MG63 (cell line): ENCODE measurements at regions not wholly inside any gene's neighbourhood (a gene's known extent, or its start where the extent isn't known, plus 50 kb on each side); places are given as distances from the start of the nearest gene placed in this dataset.
A peak's percentile ranks its signal among the peaks of the same experiment; 100 is the strongest.
"Not testable (repeated sequence)": the region's sequence is repeated elsewhere in the genome, so short reads cannot be mapped to it uniquely, and the experiment has no call there.

Experiments used
- DNase-seq: peaks from one replicate; pipeline ENCODE4 v3.0.0-alpha.2; 2020
- H3K27me3 ChIP-seq: fragments of 250-450 bp; sonication (Bioruptor Pico); 2 replicates; pipeline ENCODE4 v1.5.1; 2020; ENCODE audit warnings: mild to moderate bottlenecking, moderate library complexity
- H3K36me3 ChIP-seq: fragments of 250-450 bp; sonication (Bioruptor Pico); 2 replicates; pipeline ENCODE4 v1.5.1; 2020; ENCODE audit warnings: mild to moderate bottlenecking, moderate library complexity
- H3K4me3 ChIP-seq: fragments of 250-450 bp; sonication (Bioruptor Pico); 2 replicates; pipeline ENCODE4 v1.5.1; 2020; ENCODE audit warnings: mild to moderate bottlenecking, moderate library complexity
- H3K9me3 ChIP-seq: fragments of 250-450 bp; sonication (Bioruptor Pico); 2 replicates; pipeline ENCODE4 v1.5.1; 2020; ENCODE audit warnings: mild to moderate bottlenecking, moderate library complexity

GRCh38 chr11:130526846-130527245 lies 78.4 kb downstream of the ADAMTS15 start:
- Histone ChIP-seq H3K9me3 (no peaks in the 10 kb centered on the region), H3K4me3 (no peak overlapping the region), H3K36me3 (no peaks in the 10 kb centered on the region), H3K27me3 (no peaks in the 10 kb centered on the region)
- DNase-seq: no peak

- Histone ChIP-seq H3K36me3 (no peaks in the 10 kb centered on the region), H3K9me3 (no peaks in the 10 kb centered on the region)
- DNase-seq: no peak
Observed at GRCh38 chr11:130527636-130528297, 79.3 kb downstream of the ADAMTS15 start.

GRCh38 chr11:130528298-130529261 lies 80.1 kb downstream of the ADAMTS15 start:
- H3K27me3 ChIP-seq: no peaks in the 10 kb centered on the region
- no peak overlapping the region for H3K4me3 ChIP-seq
- DNase-seq: no peak
- H3K9me3 ChIP-seq: no peaks in the 10 kb centered on the region
- H3K36me3 ChIP-seq: no peaks in the 10 kb centered on the region

More at GRCh38 chr11:130527636-130528297, 79.3 kb downstream of the ADAMTS15 start:
- Histone ChIP-seq H3K4me3 (no peak overlapping the region), H3K27me3 (no peaks in the 10 kb centered on the region)

GRCh38 chr11:130529366-130529765 lies 80.9 kb downstream of the ADAMTS15 start:
- Histone ChIP-seq H3K36me3 (no peaks in the 10 kb centered on the region), H3K9me3 (no peaks in the 10 kb centered on the region), H3K4me3 (no peak overlapping the region), H3K27me3 (no peaks in the 10 kb centered on the region)
- no peak for DNase-seq

- Histone ChIP-seq H3K4me3 (no peak overlapping the region), H3K9me3 (no peaks in the 10 kb centered on the region), H3K36me3 (no peaks in the 10 kb centered on the region), H3K27me3 (no peaks in the 10 kb centered on the region)
- peak; percentile 56 for DNase-seq
Observed at GRCh38 chr11:130531061-130531460, 82.6 kb downstream of the ADAMTS15 start.

- Histone ChIP-seq H3K36me3 (no peaks in the 10 kb centered on the region), H3K27me3 (no peaks in the 10 kb centered on the region), H3K9me3 (no peaks in the 10 kb centered on the region), H3K4me3 (no peak overlapping the region)
- DNase-seq: no peak
Observed at GRCh38 chr11:130533113-130533798, 84.8 kb downstream of the ADAMTS15 start.

DNA sequence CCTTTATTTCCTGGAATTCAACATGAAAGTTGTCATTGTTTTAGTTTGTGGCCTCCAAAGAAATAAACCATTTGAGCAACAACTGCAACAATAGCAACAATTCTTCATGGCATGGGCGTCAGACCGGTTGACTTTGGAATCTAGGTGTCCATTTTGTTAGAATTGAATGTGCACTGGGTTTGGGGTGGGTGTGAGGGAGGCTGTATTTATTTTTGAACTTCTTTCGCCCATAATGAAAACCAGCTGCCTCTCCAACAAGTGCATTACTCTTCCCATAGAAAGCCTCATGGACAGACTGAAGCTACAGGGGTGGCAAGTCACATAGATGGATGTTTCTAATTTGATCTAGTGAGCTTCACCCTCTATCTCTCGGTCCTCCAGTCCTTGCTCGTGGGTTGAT lies 85.4 kb downstream of the ADAMTS15 start:
- Histone ChIP-seq H3K9me3 (0 out of 2 replicates have a peak, but pooled peaks cover 2% of the 10 kb centered on the region), H3K27me3 (no peaks in the 10 kb centered on the region), H3K36me3 (no peaks in the 10 kb centered on the region), H3K4me3 (no peak overlapping the region)
- no peak for DNase-seq

- DNase-seq: no peak
- 0 out of 2 replicates have a peak, but pooled peaks cover 2% of the 10 kb centered on the region for H3K9me3 ChIP-seq
- H3K36me3 ChIP-seq: no peaks in the 10 kb centered on the region
- H3K27me3 ChIP-seq: no peaks in the 10 kb centered on the region
- no peak overlapping the region for H3K4me3 ChIP-seq
Observed at GRCh38 chr11:130534551-130534950, 86.1 kb downstream of the ADAMTS15 start.

DNA sequence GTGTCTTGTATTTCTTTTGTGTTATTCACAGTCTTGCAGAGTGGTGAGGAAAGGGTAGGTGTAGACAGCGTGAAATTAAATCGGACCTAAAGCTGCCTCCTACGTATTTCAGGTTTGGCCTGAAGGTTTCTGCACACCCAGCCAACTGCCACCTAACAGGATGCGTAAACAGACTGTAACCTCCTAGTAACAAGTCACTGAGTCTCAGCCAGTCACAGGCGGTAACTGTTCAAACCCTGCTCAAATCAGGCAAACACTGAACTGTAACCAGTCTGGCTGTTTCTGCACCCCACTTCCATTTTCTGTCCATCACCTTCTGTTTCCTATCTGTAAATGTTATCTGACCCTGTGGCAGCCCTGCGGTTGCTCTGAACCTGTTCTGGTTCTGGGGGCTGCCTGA lies 87.1 kb downstream of the ADAMTS15 start:
- no peaks in the 10 kb centered on the region for H3K27me3 ChIP-seq
- H3K4me3 ChIP-seq: no peak overlapping the region
- 0 out of 2 replicates have a peak, but pooled peaks cover 2% of the 10 kb centered on the region for H3K9me3 ChIP-seq
- H3K36me3 ChIP-seq: no peaks in the 10 kb centered on the region
- DNase-seq: no peak

GRCh38 chr11:130536106-130537040 lies 87.9 kb downstream of the ADAMTS15 start:
- peak; percentile 10 for DNase-seq
- Histone ChIP-seq H3K27me3 (no peaks in the 10 kb centered on the region), H3K36me3 (no peaks in the 10 kb centered on the region), H3K9me3 (0 out of 2 replicates have a peak, but pooled peaks cover 2% of the 10 kb centered on the region), H3K4me3 (no peak overlapping the region)

GRCh38 chr11:130539680-130540079 lies 91.2 kb downstream of the ADAMTS15 start:
- DNase-seq: peak; percentile 62
- H3K36me3 ChIP-seq, H3K9me3 ChIP-seq, H3K4me3 ChIP-seq, H3K27me3 ChIP-seq: not testable (repeated sequence)

- H3K36me3 ChIP-seq: no peaks in the 10 kb centered on the region
- no peak overlapping the region for H3K4me3 ChIP-seq
- no peaks in the 10 kb centered on the region for H3K27me3 ChIP-seq
- DNase-seq: no peak
- no peaks in the 10 kb centered on the region for H3K9me3 ChIP-seq
Observed at GRCh38 chr11:130544266-130544665, 95.8 kb downstream of the ADAMTS15 start.

GRCh38 chr11:130545449-130546072 lies 97.1 kb downstream of the ADAMTS15 start:
- H3K4me3 ChIP-seq: no peak overlapping the region
- no peaks in the 10 kb centered on the region for H3K9me3 ChIP-seq
- H3K36me3 ChIP-seq: no peaks in the 10 kb centered on the region
- DNase-seq: no peak
- no peaks in the 10 kb centered on the region for H3K27me3 ChIP-seq

DNA sequence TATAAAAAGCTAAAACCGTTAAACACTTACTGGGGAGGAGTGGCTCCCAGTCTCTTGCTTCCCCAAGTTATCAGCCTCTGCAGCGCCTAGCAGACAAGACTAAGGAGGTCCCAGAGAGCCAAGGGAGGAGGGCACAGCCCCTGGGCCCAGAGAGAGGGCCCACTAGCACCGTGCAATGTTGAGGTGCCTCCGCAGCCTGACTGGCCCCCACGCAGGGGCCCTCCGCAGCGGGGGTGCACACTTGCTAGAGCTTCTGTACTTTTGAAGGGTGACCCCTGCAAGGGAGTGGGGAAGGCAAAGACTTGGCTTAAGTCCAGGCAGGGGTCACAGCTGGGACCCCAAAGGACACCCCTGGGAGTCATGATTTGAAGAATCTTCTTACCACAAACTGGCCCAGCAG lies 98.0 kb downstream of the ADAMTS15 start:
- Histone ChIP-seq H3K4me3 (no peak overlapping the region), H3K36me3 (no peaks in the 10 kb centered on the region), H3K9me3 (no peaks in the 10 kb centered on the region), H3K27me3 (no peaks in the 10 kb centered on the region)
- DNase-seq: no peak

GRCh38 chr11:130546901-130547694 lies 98.7 kb downstream of the ADAMTS15 start:
- Histone ChIP-seq H3K36me3 (no peaks in the 10 kb centered on the region), H3K4me3 (no peak overlapping the region), H3K27me3 (no peaks in the 10 kb centered on the region), H3K9me3 (no peaks in the 10 kb centered on the region)
- DNase-seq: no peak
